SK-N-SH treated with all-trans-retinoic acid at 6 μM for 48 hours (cell line): ENCODE measurements at regions not wholly inside any gene's neighbourhood (a gene's known extent, or its start where the extent isn't known, plus 50 kb on each side); places are given as distances from the start of the nearest gene placed in this dataset.

Experiments
- CSDC2 ChIP-seq: fragments of 250-450 bp; sonication (Bioruptor Pico); IDR thresholded peaks from 2 replicates; pipeline ENCODE4 v1.5.0; 2020; ENCODE audit warnings: mild to moderate bottlenecking, moderate library complexity
- PATZ1 ChIP-seq: fragments of 250-450 bp; sonication (Bioruptor Pico); IDR thresholded peaks from 2 replicates; pipeline ENCODE4 v1.8.0; 2020; ENCODE audit warnings: mild to moderate bottlenecking, moderate library complexity, borderline replicate concordance
- POU6F1 ChIP-seq: fragments of 250-450 bp; sonication (Bioruptor Pico); IDR thresholded peaks from 2 replicates; pipeline ENCODE4 v1.8.0; 2021; ENCODE audit warnings: low read depth, mild to moderate bottlenecking, moderate library complexity, borderline replicate concordance
- SNAI2 ChIP-seq: fragments of 250-450 bp; sonication (Bioruptor Pico); IDR thresholded peaks from 2 replicates; pipeline ENCODE4 v1.5.0; 2020; ENCODE audit warnings: mild to moderate bottlenecking, moderate library complexity
- ZFP30 ChIP-seq: fragments of 450-650 bp; formaldehyde crosslinking; IDR thresholded peaks from 2 replicates; pipeline ENCODE4 v1.5.0; 2022; ENCODE audit warnings: mild to moderate bottlenecking, moderate library complexity

GRCh38 chr22:34427841-34428240 is 507.6 kb upstream of the LARGE1 start:
- no peak for TF ChIP-seq ZFP30
- no peak for TF ChIP-seq CSDC2
- TF ChIP-seq PATZ1 (CRISPR knock-in tag), result no peak
- no peak for TF ChIP-seq SNAI2 (CRISPR knock-in tag)
- TF ChIP-seq POU6F1 (CRISPR knock-in tag), result no peak
